ENCODE measurements at regions not wholly inside any gene's neighbourhood (a gene's known extent, or its start where the extent isn't known, plus 50 kb on each side); places are given as distances from the start of the nearest gene placed in this dataset.

DNA sequence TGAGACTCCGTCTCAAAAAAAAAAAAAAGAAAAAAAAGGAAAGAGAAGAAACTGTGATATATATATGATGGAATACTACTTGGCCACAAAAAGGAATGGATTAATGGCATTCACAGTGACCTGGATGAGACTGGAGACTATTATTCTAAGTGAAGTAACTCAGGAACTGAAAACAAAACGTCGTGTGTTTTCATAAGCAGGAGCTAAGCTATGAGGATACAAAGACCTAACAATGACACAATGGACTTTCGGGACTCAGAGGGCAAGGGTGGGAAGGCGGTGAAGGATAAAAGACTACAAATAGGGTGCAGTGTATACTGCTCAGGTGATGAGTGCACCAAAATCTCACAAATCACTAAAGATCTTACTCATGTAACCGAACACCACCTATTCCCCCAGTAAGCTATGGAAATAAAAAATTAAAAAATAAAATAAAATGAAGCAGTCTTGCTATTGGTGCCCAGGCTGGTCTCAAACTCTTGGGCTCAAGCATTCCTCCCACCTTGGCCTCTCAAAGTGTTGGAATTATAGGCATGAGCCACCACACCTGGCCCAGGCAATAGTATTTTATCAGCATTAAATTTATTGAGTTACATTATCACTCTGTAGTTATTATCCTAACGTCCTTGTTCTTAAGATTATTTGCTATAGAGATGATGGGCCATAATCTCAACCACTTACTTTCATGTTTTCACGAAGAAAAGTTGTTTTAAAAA lies 71.5 kb upstream of the GPBP1 start:
- Histone ChIP-seq H3K4me1 (ENCODE audit: insufficient read depth, low read length, poor library complexity, severe bottlenecking) (no peaks in the 10 kb centered on the region), H3K9me2 (ENCODE audit: insufficient read depth, low read length) (no peaks in the 10 kb centered on the region), H3K4me2 (ENCODE audit: low read length) (no peak overlapping the region), H3K36me3 (ENCODE audit: insufficient read depth, low read length) (no peaks in the 10 kb centered on the region), H4K20me1 (ENCODE audit: insufficient read depth, low read length) (no peaks in the 10 kb centered on the region), H3K79me2 (ENCODE audit: insufficient read depth, low read depth, low read length) (no peaks in the 10 kb centered on the region), H3K9me3 (ENCODE audit: low read length) (no peaks in the 10 kb centered on the region), H3K4me3 (ENCODE audit: low read depth, low read length, poor library complexity, severe bottlenecking) (no peak overlapping the region), H2AFZ (ENCODE audit: low read length) (no peak overlapping the region), H3K27ac (ENCODE audit: low read depth, low read length, poor library complexity, severe bottlenecking) (no peak overlapping the region)
- TF ChIP-seq, protein P1, sequence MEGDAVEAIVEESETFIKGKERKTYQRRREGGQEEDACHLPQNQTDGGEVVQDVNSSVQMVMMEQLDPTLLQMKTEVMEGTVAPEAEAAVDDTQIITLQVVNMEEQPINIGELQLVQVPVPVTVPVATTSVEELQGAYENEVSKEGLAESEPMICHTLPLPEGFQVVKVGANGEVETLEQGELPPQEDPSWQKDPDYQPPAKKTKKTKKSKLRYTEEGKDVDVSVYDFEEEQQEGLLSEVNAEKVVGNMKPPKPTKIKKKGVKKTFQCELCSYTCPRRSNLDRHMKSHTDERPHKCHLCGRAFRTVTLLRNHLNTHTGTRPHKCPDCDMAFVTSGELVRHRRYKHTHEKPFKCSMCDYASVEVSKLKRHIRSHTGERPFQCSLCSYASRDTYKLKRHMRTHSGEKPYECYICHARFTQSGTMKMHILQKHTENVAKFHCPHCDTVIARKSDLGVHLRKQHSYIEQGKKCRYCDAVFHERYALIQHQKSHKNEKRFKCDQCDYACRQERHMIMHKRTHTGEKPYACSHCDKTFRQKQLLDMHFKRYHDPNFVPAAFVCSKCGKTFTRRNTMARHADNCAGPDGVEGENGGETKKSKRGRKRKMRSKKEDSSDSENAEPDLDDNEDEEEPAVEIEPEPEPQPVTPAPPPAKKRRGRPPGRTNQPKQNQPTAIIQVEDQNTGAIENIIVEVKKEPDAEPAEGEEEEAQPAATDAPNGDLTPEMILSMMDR (conservative IDR thresholded peaks at IDR 0.05; ENCODE audit: low read length) = no peak
- no peak for TF ChIP-seq EZH2phosphoT487 (IDR thresholded peaks at IDR 0.05; ENCODE audit: borderline replicate concordance, low read depth, low read length)
- ChIA-PET CTCF (ENCODE audit: unreplicated experiment) (no interaction called here), POLR2A (interaction anchor here (0.9 kb wide), 1 partner anchor 330 kb away, joined by 3 read pairs; no protein-coding TSS in a partner anchor)
- DNase-seq (ENCODE audit: low spot score) = no peak
- BruUV-seq (replicated peaks) = no TSS peak
- intact Hi-C loops (cut with micrococcal nuclease; ENCODE audit: unreplicated experiment) = no loop called here

GRCh38 chr5:57102905-57103255 lies 71.0 kb upstream of the GPBP1 start:
- no peaks in the 10 kb centered on the region for H4K20me1 ChIP-seq (ENCODE audit: insufficient read depth, low read length)
- CTCF ChIA-PET (ENCODE audit: unreplicated experiment) = no interaction called here
- H3K27ac ChIP-seq (ENCODE audit: low read depth, low read length, poor library complexity, severe bottlenecking) = no peak overlapping the region
- no peak overlapping the region for H3K4me2 ChIP-seq (ENCODE audit: low read length)
- DNase-seq (ENCODE audit: low spot score) = no peak
- H3K9me2 ChIP-seq (ENCODE audit: insufficient read depth, low read length) = no peaks in the 10 kb centered on the region
- TF ChIP-seq, protein P1 (conservative IDR thresholded peaks at IDR 0.05; ENCODE audit: low read length) = no peak
- TF ChIP-seq EZH2phosphoT487 (IDR thresholded peaks at IDR 0.05; ENCODE audit: borderline replicate concordance, low read depth, low read length) = no peak
- H3K79me2 ChIP-seq (ENCODE audit: insufficient read depth, low read depth, low read length) = no peaks in the 10 kb centered on the region
- no TSS peak for BruUV-seq (replicated peaks)
- POLR2A ChIA-PET = interaction anchor here (0.9 kb wide), 1 partner anchor 331 kb away, joined by 3 read pairs; no protein-coding TSS in a partner anchor
- no peaks in the 10 kb centered on the region for H3K9me3 ChIP-seq (ENCODE audit: low read length)
- no peaks in the 10 kb centered on the region for H3K4me1 ChIP-seq (ENCODE audit: insufficient read depth, low read length, poor library complexity, severe bottlenecking)
- no peak overlapping the region for H2AFZ ChIP-seq (ENCODE audit: low read length)
- H3K36me3 ChIP-seq (ENCODE audit: insufficient read depth, low read length) = no peaks in the 10 kb centered on the region
- no peak overlapping the region for H3K4me3 ChIP-seq (ENCODE audit: low read depth, low read length, poor library complexity, severe bottlenecking)
- intact Hi-C loops (cut with micrococcal nuclease; ENCODE audit: unreplicated experiment) = no loop called here

GRCh38 chr5:57103317-57103907 lies 70.4 kb upstream of the GPBP1 start:
- Histone ChIP-seq H4K20me1 (ENCODE audit: insufficient read depth, low read length) (no peaks in the 10 kb centered on the region), H3K9me3 (ENCODE audit: low read length) (no peaks in the 10 kb centered on the region), H3K79me2 (ENCODE audit: insufficient read depth, low read depth, low read length) (no peaks in the 10 kb centered on the region), H3K36me3 (ENCODE audit: insufficient read depth, low read length) (no peaks in the 10 kb centered on the region), H3K4me2 (ENCODE audit: low read length) (no peak overlapping the region), H3K9me2 (ENCODE audit: insufficient read depth, low read length) (no peaks in the 10 kb centered on the region), H3K4me3 (ENCODE audit: low read depth, low read length, poor library complexity, severe bottlenecking) (no peak overlapping the region), H3K4me1 (ENCODE audit: insufficient read depth, low read length, poor library complexity, severe bottlenecking) (no peaks in the 10 kb centered on the region), H3K27ac (ENCODE audit: low read depth, low read length, poor library complexity, severe bottlenecking) (no peak overlapping the region), H2AFZ (ENCODE audit: low read length) (no peak overlapping the region)
- BruUV-seq (replicated peaks) = no TSS peak
- CTCF ChIA-PET (ENCODE audit: unreplicated experiment) = no interaction called here
- POLR2A ChIA-PET = interaction anchor here (0.8 kb wide), 1 partner anchor 1798 kb away, joined by 4 read pairs; no protein-coding TSS in a partner anchor
- DNase-seq (ENCODE audit: low spot score) = no peak
- TF ChIP-seq EZH2phosphoT487 (IDR thresholded peaks at IDR 0.05; ENCODE audit: borderline replicate concordance, low read depth, low read length) = no peak
- TF ChIP-seq, protein P1 (conservative IDR thresholded peaks at IDR 0.05; ENCODE audit: low read length) = no peak
- intact Hi-C loops (cut with micrococcal nuclease; ENCODE audit: unreplicated experiment) = no loop called here

Data from OCI-LY7 (cell line).